DND-41 (cell line): ENCODE measurements at regions not wholly inside any gene's neighbourhood (a gene's known extent, or its start where the extent isn't known, plus 50 kb on each side); places are given as distances from the start of the nearest gene placed in this dataset.

Experiments used
- EZH2 ChIP-seq: IDR thresholded peaks from 3 replicates; pipeline ENCODE4 v1.6.1; 2012; ENCODE audit warnings: borderline replicate concordance, low read depth, mild to moderate bottlenecking, moderate library complexity, low read length, inconsistent platforms; ENCODE audit not compliant: severe bottlenecking
- TF ChIP-seq, protein P1 (sequence below): IDR thresholded peaks from 2 replicates; pipeline ENCODE4 v1.5.1; 2012; ENCODE audit warnings: borderline replicate concordance, low read length, moderate library complexity, mild to moderate bottlenecking; ENCODE audit not compliant: poor library complexity, severe bottlenecking; ENCODE audit errors: extremely low read depth

DNA sequence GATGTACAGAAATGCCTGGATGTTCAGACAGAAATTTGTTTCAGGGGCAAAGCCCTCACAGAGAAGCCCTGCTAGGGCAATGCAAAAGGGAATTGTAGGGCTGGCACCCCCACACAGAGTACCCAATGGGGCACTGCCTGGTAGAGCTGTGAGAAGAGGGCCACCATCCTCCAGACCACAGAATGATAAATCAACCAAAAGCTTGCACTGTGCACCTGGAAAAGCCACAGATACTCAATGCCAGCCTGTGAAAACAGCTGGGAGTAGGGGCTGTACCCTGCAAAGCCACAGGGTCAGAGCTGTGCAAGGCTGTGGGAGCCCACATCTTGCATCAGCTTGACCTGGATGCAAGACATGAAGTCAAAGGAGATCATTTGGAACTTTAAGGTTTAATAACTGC lies 477.9 kb upstream of the NECTIN3 start:
- TF ChIP-seq, protein P1, sequence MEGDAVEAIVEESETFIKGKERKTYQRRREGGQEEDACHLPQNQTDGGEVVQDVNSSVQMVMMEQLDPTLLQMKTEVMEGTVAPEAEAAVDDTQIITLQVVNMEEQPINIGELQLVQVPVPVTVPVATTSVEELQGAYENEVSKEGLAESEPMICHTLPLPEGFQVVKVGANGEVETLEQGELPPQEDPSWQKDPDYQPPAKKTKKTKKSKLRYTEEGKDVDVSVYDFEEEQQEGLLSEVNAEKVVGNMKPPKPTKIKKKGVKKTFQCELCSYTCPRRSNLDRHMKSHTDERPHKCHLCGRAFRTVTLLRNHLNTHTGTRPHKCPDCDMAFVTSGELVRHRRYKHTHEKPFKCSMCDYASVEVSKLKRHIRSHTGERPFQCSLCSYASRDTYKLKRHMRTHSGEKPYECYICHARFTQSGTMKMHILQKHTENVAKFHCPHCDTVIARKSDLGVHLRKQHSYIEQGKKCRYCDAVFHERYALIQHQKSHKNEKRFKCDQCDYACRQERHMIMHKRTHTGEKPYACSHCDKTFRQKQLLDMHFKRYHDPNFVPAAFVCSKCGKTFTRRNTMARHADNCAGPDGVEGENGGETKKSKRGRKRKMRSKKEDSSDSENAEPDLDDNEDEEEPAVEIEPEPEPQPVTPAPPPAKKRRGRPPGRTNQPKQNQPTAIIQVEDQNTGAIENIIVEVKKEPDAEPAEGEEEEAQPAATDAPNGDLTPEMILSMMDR = no peak
- TF ChIP-seq EZH2 = no peak
